GM12865 (cell line): ENCODE measurements at regions not wholly inside any gene's neighbourhood (a gene's known extent, or its start where the extent isn't known, plus 50 kb on each side); places are given as distances from the start of the nearest gene placed in this dataset.

Experiments
- DNase-seq: peaks from one replicate; pipeline ENCODE4 v3.0.0; 2010; ENCODE audit warnings: low read depth
- H3K4me3 ChIP-seq: 2 replicates; pipeline ENCODE4 v1.5.1; 2011; ENCODE audit warnings: mild to moderate bottlenecking, low read depth, low read length, control low read depth
- CTCF ChIP-seq: IDR thresholded peaks from 2 replicates; pipeline ENCODE4 v1.5.1; 2011; ENCODE audit warnings: low read length, control low read depth, low read depth, inconsistent platforms; ENCODE audit not compliant: insufficient read depth; ENCODE audit errors: missing control alignments

GRCh38 chr16:49115956-49116355 is 165.7 kb downstream of the CBLN1 start:
- no peak for DNase-seq
- no peak for TF ChIP-seq CTCF
- H3K4me3 ChIP-seq: no peak overlapping the region

GRCh38 chr16:49112754-49113153 is 168.9 kb downstream of the CBLN1 start:
- no peak for DNase-seq
- no peak for TF ChIP-seq CTCF
- H3K4me3 ChIP-seq: no peak overlapping the region

GRCh38 chr16:49111351-49111750 is 170.3 kb downstream of the CBLN1 start:
- no peak for DNase-seq
- no peak for TF ChIP-seq CTCF
- H3K4me3 ChIP-seq: no peak overlapping the region

GRCh38 chr16:49108611-49109010 is 173.0 kb downstream of the CBLN1 start:
- no peak for TF ChIP-seq CTCF
- no peak overlapping the region for H3K4me3 ChIP-seq
- no peak for DNase-seq

GRCh38 chr16:49103298-49103697 is 178.3 kb downstream of the CBLN1 start:
- no peak for DNase-seq
- H3K4me3 ChIP-seq: no peak overlapping the region
- TF ChIP-seq CTCF: no peak

- no peak overlapping the region for H3K4me3 ChIP-seq
- no peak for TF ChIP-seq CTCF
- no peak for DNase-seq
These were observed 179.6 kb downstream of the CBLN1 start for GRCh38 chr16:49101997-49102396.

- no peak overlapping the region for H3K4me3 ChIP-seq
- no peak for DNase-seq
- TF ChIP-seq CTCF: no peak
These were observed 181.3 kb downstream of the CBLN1 start for GRCh38 chr16:49100366-49100765.
